Epithelial cell of proximal tubule (primary cell): ENCODE measurements at regions not wholly inside any gene's neighbourhood (a gene's known extent, or its start where the extent isn't known, plus 50 kb on each side); places are given as distances from the start of the nearest gene placed in this dataset.

Source experiments
- DNase-seq: peaks from one replicate; pipeline ENCODE4 v3.0.0-alpha.2; 2011; ENCODE audit warnings: low read depth
- H3K4me3 ChIP-seq: 2 replicates; pipeline ENCODE4 v1.5.1; 2011; ENCODE audit warnings: low read depth, mild to moderate bottlenecking, low read length
- CTCF ChIP-seq: conservative IDR thresholded peaks from 2 replicates; pipeline ENCODE4 v1.5.1; 2012; ENCODE audit warnings: low read depth, mild to moderate bottlenecking, low read length

- no peak for DNase-seq
- no peak overlapping the region for H3K4me3 ChIP-seq
- TF ChIP-seq CTCF, result no peak
These were observed 124.3 kb upstream of the IGF1R start for GRCh38 chr15:98523912-98524662.

- no peak for TF ChIP-seq CTCF
- no peak for DNase-seq
- no peak overlapping the region for H3K4me3 ChIP-seq
These were observed 123.3 kb upstream of the IGF1R start for GRCh38 chr15:98524838-98525660.

GRCh38 chr15:98525661-98526001 lies 122.7 kb upstream of the IGF1R start:
- no peak for TF ChIP-seq CTCF
- DNase-seq, result no peak
- H3K4me3 ChIP-seq, result no peak overlapping the region

- DNase-seq, result no peak
- TF ChIP-seq CTCF, result no peak
- H3K4me3 ChIP-seq, result no peak overlapping the region
These were observed 122.2 kb upstream of the IGF1R start for GRCh38 chr15:98526094-98526493.

GRCh38 chr15:98528046-98528725 lies 120.2 kb upstream of the IGF1R start:
- TF ChIP-seq CTCF, result no peak
- DNase-seq, result no peak
- no peak overlapping the region for H3K4me3 ChIP-seq

GRCh38 chr15:98529205-98530145 lies 118.9 kb upstream of the IGF1R start:
- TF ChIP-seq CTCF, result no peak
- no peak overlapping the region for H3K4me3 ChIP-seq
- DNase-seq, result no peak
